ENCODE measurements at regions not wholly inside any gene's neighbourhood (a gene's known extent, or its start where the extent isn't known, plus 50 kb on each side); places are given as distances from the start of the nearest gene placed in this dataset.

GRCh38 chr15:97884513-97885131, 75.9 kb upstream of the ARRDC4 start:
- Mint-ChIP-seq H3K9me3 (no peaks in the 10 kb centered on the region), H3K27me3 (peaks cover 1% of the 10 kb centered on the region), H3K4me3 (no peak overlapping the region), H3K27ac (no peak overlapping the region), H3K36me3 (no peaks in the 10 kb centered on the region), H3K4me1 (no peaks in the 10 kb centered on the region)

- H3K4me1 Mint-ChIP-seq = no peaks in the 10 kb centered on the region
- peaks cover 2% of the 10 kb centered on the region for H3K27me3 Mint-ChIP-seq
- H3K36me3 Mint-ChIP-seq = no peaks in the 10 kb centered on the region
- no peaks in the 10 kb centered on the region for H3K9me3 Mint-ChIP-seq
- no peak overlapping the region for H3K4me3 Mint-ChIP-seq
- no peak overlapping the region for H3K27ac Mint-ChIP-seq
Measured at GRCh38 chr15:97890307-97890706, 70.2 kb upstream of the ARRDC4 start.

GRCh38 chr15:97892167-97892938, 68.2 kb upstream of the ARRDC4 start:
- peaks cover 2% of the 10 kb centered on the region for H3K27me3 Mint-ChIP-seq
- H3K4me1 Mint-ChIP-seq = no peaks in the 10 kb centered on the region
- H3K36me3 Mint-ChIP-seq = no peaks in the 10 kb centered on the region
- no peak overlapping the region for H3K4me3 Mint-ChIP-seq
- H3K9me3 Mint-ChIP-seq = no peaks in the 10 kb centered on the region
- no peak overlapping the region for H3K27ac Mint-ChIP-seq

- Mint-ChIP-seq H3K27me3 (peaks cover 2% of the 10 kb centered on the region), H3K4me1 (no peaks in the 10 kb centered on the region), H3K27ac (no peak overlapping the region), H3K36me3 (no peaks in the 10 kb centered on the region), H3K9me3 (no peaks in the 10 kb centered on the region), H3K4me3 (no peak overlapping the region)
Measured at GRCh38 chr15:97893967-97894366, 66.5 kb upstream of the ARRDC4 start.

GRCh38 chr15:97899981-97900380, 60.5 kb upstream of the ARRDC4 start:
- Mint-ChIP-seq H3K4me1 (no peaks in the 10 kb centered on the region), H3K4me3 (no peak overlapping the region), H3K36me3 (no peaks in the 10 kb centered on the region), H3K27me3 (peaks cover 22% of the 10 kb centered on the region), H3K27ac (no peak overlapping the region), H3K9me3 (no peaks in the 10 kb centered on the region)

GRCh38 chr15:97902140-97902780, 58.2 kb upstream of the ARRDC4 start:
- peaks cover 24% of the 10 kb centered on the region for H3K27me3 Mint-ChIP-seq
- H3K36me3 Mint-ChIP-seq = no peaks in the 10 kb centered on the region
- no peak overlapping the region for H3K4me3 Mint-ChIP-seq
- no peak overlapping the region for H3K27ac Mint-ChIP-seq
- H3K4me1 Mint-ChIP-seq = no peaks in the 10 kb centered on the region
- H3K9me3 Mint-ChIP-seq = no peaks in the 10 kb centered on the region

- no peaks in the 10 kb centered on the region for H3K36me3 Mint-ChIP-seq
- H3K27me3 Mint-ChIP-seq = peaks cover 24% of the 10 kb centered on the region
- H3K4me1 Mint-ChIP-seq = no peaks in the 10 kb centered on the region
- H3K9me3 Mint-ChIP-seq = no peaks in the 10 kb centered on the region
- no peak overlapping the region for H3K27ac Mint-ChIP-seq
- no peak overlapping the region for H3K4me3 Mint-ChIP-seq
Measured at GRCh38 chr15:97903560-97903959, 56.9 kb upstream of the ARRDC4 start.

- no peaks in the 10 kb centered on the region for H3K4me1 Mint-ChIP-seq
- H3K36me3 Mint-ChIP-seq = no peaks in the 10 kb centered on the region
- no peak overlapping the region for H3K4me3 Mint-ChIP-seq
- H3K27ac Mint-ChIP-seq = no peak overlapping the region
- H3K9me3 Mint-ChIP-seq = no peaks in the 10 kb centered on the region
- peaks cover 24% of the 10 kb centered on the region for H3K27me3 Mint-ChIP-seq
Measured at GRCh38 chr15:97903971-97904572, 56.4 kb upstream of the ARRDC4 start.

- no peaks in the 10 kb centered on the region for H3K36me3 Mint-ChIP-seq
- H3K4me1 Mint-ChIP-seq = no peaks in the 10 kb centered on the region
- H3K9me3 Mint-ChIP-seq = no peaks in the 10 kb centered on the region
- no peak overlapping the region for H3K4me3 Mint-ChIP-seq
- peaks cover 13% of the 10 kb centered on the region for H3K27me3 Mint-ChIP-seq
- H3K27ac Mint-ChIP-seq = no peak overlapping the region
Measured at GRCh38 chr15:97909291-97909891, 51.1 kb upstream of the ARRDC4 start.

Measured in activated naive CD4-positive, alpha-beta T cell treated with anti-CD3 and anti-CD28 coated beads, Interleukin-2, amount 50 U/mL, for 24 hours (primary cell).